Upper lobe of right lung (tissue), 1 donor: ENCODE measurements at regions not wholly inside any gene's neighbourhood (a gene's known extent, or its start where the extent isn't known, plus 50 kb on each side); places are given as distances from the start of the nearest gene placed in this dataset.

ENCODE experiments used
- ATAC-seq: fragments of 200-7000 bp; cut with Tn5 transposase; one replicate; pipeline ENCODE4 v1.9.1; 2020; ENCODE audit warnings: mild to moderate bottlenecking, moderate library complexity
- DNase-seq: peaks from one replicate; pipeline ENCODE4 v3.0.0-alpha.2; 2020
- H3K27ac ChIP-seq: fragments of 200-600 bp; one replicate; pipeline ENCODE4 v1.8.0; 2022
- H3K27me3 ChIP-seq: fragments of 200-600 bp; one replicate; pipeline ENCODE4 v1.8.0; 2022; ENCODE audit warnings: mild to moderate bottlenecking
- H3K36me3 ChIP-seq: fragments of 200-600 bp; one replicate; pipeline ENCODE4 v1.8.0; 2022
- H3K4me1 ChIP-seq: fragments of 200-600 bp; one replicate; pipeline ENCODE4 v1.8.0; 2022
- H3K4me3 ChIP-seq: fragments of 200-600 bp; one replicate; pipeline ENCODE4 v1.8.0; 2022; ENCODE audit warnings: mild to moderate bottlenecking
- H3K9me3 ChIP-seq: fragments of 200-600 bp; one replicate; pipeline ENCODE4 v1.8.0; 2022
- intact Hi-C: fragments of 100-400 bp; cut with DNase I; formaldehyde crosslinking; loops from one replicate; pipeline ENCODE4 v1.11.0; 2022
- TF ChIP-seq, protein P1 (sequence below): fragments of 200-600 bp; IDR thresholded peaks from one replicate; pipeline ENCODE4 v1.8.0; 2022; ENCODE audit warnings: antibody characterized with exemption
- donor health status: DM: no; HTN: yes; CAD: no; lungs with severe emphysema.

DNA sequence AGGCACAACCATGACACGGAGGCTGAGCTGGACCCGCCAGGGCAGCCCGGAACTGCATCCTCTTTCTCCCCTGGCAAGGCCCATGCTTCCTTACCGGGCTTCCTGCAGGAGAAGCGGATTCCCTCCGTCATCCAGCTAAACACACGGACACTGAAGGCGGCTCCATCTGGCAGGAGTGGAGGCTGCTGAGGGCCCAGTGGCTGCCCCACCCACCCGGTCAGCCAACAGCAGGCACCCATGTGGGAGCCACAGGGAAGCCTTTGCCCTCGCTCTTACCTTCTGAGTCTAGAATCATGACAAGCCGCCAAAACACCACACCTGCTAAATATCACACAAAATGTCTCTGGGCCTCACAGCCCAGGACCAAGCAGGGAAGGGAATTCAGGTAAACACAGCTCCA is 321.6 kb upstream of the RNF32 start:
- H3K27me3 ChIP-seq = no peaks in the 10 kb centered on the region
- DNase-seq = no peak
- intact Hi-C loops = no loop called here
- H3K9me3 ChIP-seq = peaks cover 5% of the 10 kb centered on the region
- no peaks in the 10 kb centered on the region for H3K4me1 ChIP-seq
- TF ChIP-seq, protein P1, sequence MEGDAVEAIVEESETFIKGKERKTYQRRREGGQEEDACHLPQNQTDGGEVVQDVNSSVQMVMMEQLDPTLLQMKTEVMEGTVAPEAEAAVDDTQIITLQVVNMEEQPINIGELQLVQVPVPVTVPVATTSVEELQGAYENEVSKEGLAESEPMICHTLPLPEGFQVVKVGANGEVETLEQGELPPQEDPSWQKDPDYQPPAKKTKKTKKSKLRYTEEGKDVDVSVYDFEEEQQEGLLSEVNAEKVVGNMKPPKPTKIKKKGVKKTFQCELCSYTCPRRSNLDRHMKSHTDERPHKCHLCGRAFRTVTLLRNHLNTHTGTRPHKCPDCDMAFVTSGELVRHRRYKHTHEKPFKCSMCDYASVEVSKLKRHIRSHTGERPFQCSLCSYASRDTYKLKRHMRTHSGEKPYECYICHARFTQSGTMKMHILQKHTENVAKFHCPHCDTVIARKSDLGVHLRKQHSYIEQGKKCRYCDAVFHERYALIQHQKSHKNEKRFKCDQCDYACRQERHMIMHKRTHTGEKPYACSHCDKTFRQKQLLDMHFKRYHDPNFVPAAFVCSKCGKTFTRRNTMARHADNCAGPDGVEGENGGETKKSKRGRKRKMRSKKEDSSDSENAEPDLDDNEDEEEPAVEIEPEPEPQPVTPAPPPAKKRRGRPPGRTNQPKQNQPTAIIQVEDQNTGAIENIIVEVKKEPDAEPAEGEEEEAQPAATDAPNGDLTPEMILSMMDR = no peak
- peak; percentile 42 for ATAC-seq
- no peaks in the 10 kb centered on the region for H3K36me3 ChIP-seq
- H3K27ac ChIP-seq = no peak overlapping the region
- no peak overlapping the region for H3K4me3 ChIP-seq

DNA sequence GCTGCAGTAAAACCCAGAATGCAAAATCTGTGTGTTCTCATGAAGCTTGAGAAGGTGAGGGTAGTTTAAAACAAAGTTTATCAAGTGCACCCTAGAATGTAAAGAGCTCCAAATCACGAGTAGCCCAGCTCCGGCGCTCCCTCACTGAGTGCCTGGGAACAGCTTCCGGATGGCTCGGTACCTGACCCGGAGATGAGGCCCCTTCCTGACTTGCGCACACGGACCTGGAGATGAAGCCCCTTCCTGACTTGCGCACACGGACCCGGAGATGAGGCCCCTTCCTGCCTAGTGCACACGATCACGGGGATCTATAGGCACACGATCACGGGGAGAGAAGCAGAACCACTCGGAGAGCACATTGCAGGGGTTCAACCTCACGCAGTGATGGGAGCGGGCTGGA is 322.1 kb upstream of the RNF32 start:
- Histone ChIP-seq H3K9me3 (peaks cover 5% of the 10 kb centered on the region), H3K4me3 (no peak overlapping the region), H3K4me1 (no peaks in the 10 kb centered on the region), H3K27me3 (no peaks in the 10 kb centered on the region), H3K36me3 (no peaks in the 10 kb centered on the region), H3K27ac (no peak overlapping the region)
- no peak for ATAC-seq
- TF ChIP-seq, protein P1 = no peak
- no peak for DNase-seq
- intact Hi-C loops = no loop called here

DNA sequence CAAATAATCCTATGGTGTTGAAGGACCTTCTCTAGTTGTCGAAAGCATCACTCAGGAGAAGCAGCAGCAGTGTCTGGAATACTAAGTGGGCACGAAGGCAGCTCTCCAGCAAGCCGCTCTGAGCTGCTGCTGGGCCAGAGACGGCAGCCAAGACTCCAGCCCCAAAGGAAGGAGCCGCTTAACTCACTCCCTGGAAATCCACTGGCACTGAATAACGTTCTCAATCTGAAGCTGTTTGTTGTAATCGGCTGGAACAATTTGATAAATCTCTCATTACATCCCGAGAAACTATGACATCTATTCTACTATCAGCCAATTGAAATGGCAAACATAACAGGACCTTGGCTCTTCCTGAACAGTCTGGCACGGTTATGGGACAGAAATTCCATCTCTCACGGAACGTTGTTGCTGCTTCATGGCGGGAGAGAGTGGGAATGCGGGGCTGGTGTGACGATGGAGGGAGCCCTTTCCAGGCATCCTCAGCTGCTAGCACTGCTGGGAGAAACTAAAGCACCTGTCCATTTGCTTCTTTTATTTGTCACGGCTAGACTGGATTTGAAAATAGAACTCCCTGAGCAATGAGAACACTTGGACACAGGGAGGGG is 331.5 kb upstream of the RNF32 start:
- intact Hi-C loops = no loop called here
- Histone ChIP-seq H3K27ac (no peak overlapping the region), H3K36me3 (no peaks in the 10 kb centered on the region), H3K4me3 (no peak overlapping the region), H3K4me1 (no peaks in the 10 kb centered on the region), H3K9me3 (no peaks in the 10 kb centered on the region), H3K27me3 (no peaks in the 10 kb centered on the region)
- TF ChIP-seq, protein P1 = no peak
- ATAC-seq (no peak), DNase-seq (no peak)

DNA sequence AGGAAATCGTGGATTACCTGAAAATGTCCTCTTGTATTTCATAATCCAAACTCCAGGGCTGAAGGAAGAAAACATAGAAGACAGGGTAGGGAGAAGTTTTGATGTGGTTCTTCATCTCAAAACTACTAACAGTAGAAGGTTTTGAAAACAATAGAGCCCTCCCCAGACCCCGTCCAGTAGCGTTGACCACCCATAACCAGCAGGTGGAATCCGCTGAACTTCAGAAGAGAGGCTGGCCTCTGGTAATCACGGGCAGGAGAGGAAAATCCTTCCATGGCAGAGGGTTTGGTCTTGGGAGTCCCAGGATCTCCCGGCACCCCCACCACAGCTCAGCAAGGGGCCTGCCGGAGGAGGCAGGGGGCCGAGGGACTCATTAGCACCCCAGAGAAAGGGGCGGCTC is 333.4 kb upstream of the RNF32 start:
- H3K36me3 ChIP-seq = no peaks in the 10 kb centered on the region
- DNase-seq = no peak
- intact Hi-C loops = no loop called here

DNA sequence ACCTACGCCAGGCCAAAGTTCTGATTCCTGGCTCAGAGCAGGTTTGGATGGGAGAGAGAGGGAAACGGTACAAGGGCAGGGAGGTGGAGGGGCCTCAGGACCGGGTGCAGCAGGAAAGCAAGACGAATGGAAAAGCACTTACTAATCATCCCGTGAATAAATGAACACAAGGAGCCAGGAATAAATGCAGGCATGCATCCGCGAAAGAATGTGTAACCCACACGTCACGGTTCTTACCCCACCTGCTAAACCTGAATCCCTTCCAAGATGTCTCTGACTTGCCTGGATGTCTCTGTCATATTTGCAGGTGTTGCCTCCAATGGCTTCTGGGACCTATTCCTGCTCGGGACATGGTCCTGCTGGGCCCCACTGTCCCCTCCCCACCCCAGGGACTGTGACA is 335.2 kb upstream of the RNF32 start:
- TF ChIP-seq, protein P1 = no peak
- intact Hi-C loops = no loop called here
- H3K27me3 ChIP-seq = no peaks in the 10 kb centered on the region
- H3K36me3 ChIP-seq = no peaks in the 10 kb centered on the region
- ATAC-seq (no peak), DNase-seq (no peak)
- H3K4me3 ChIP-seq = no peak overlapping the region
- H3K9me3 ChIP-seq = no peaks in the 10 kb centered on the region
- H3K4me1 ChIP-seq = no peaks in the 10 kb centered on the region
- no peak overlapping the region for H3K27ac ChIP-seq

More for the DNA sequence above, 333.4 kb upstream of the RNF32 start:
- Histone ChIP-seq H3K27me3 (no peaks in the 10 kb centered on the region), H3K4me1 (no peaks in the 10 kb centered on the region), H3K9me3 (no peaks in the 10 kb centered on the region), H3K27ac (no peak overlapping the region), H3K4me3 (no peak overlapping the region)
- TF ChIP-seq, protein P1 = no peak
- no peak for ATAC-seq

DNA sequence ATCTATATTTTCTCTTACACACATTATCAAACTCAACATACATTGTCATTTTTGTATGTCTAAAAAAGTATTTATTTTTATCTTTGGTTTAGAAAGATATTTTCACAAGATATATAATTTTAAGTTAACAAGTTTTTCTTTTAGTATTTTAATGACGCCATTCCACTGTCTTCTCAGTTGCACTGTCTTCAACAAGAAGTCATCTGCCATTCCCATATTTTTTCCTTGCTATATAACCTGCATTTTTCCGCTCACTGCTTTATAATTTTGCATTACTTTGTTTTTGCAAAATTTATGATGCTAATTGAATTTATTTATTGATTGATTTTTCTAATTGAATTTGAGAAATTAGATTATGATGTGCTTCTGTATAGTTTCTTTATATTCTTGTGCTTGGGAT is 357.8 kb upstream of the RNF32 start:
- no peak overlapping the region for H3K27ac ChIP-seq
- no peaks in the 10 kb centered on the region for H3K27me3 ChIP-seq
- H3K9me3 ChIP-seq = peaks cover 8% of the 10 kb centered on the region
- DNase-seq = no peak
- no peak overlapping the region for H3K4me3 ChIP-seq
- no peak for ATAC-seq
- H3K36me3 ChIP-seq = no peaks in the 10 kb centered on the region
- intact Hi-C loops = no loop called here
- TF ChIP-seq, protein P1 = no peak
- no peaks in the 10 kb centered on the region for H3K4me1 ChIP-seq
